Dedifferentiated amniotic fluid mesenchymal stem cell (primary cell): ENCODE measurements at regions not wholly inside any gene's neighbourhood (a gene's known extent, or its start where the extent isn't known, plus 50 kb on each side); places are given as distances from the start of the nearest gene placed in this dataset.
"Not testable (repeated sequence)": the region's sequence is repeated elsewhere in the genome, so short reads cannot be mapped to it uniquely, and the experiment has no call there.

Source experiments
- DNase-seq: peaks from one replicate; pipeline ENCODE4 v3.0.0-alpha.2; 2016; ENCODE audit errors: extremely low spot score

GRCh38 chr7:6938284-6938683 is 112.2 kb upstream of the CCZ1B start:
- not testable (repeated sequence) for DNase-seq

GRCh38 chr7:6939126-6939525 is 113.1 kb upstream of the CCZ1B start:
- DNase-seq, result not testable (repeated sequence)

GRCh38 chr7:6939896-6940295 is 113.8 kb upstream of the CCZ1B start:
- not testable (repeated sequence) for DNase-seq

GRCh38 chr7:6946873-6947272 is 120.8 kb upstream of the CCZ1B start:
- not testable (repeated sequence) for DNase-seq

DNA sequence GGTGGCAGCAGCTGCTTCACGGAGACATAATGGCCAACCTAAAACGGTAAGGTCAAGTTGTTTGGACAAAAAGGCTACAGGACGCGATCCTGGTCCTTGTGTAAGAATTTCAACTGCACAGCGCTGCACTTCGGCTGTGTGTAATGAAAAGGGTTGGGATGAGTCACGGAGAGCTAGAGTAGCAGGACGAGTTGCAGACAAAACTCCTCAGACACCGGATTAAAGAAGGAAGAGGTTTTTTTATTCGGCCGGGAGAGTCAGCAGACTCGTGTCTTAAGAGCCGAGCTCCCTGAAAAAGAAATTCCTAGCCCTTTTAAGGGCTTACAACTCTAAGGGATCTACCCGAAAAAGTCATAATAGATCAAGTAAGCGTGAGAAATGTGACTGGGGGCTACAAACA is 124.2 kb upstream of the CCZ1B start:
- DNase-seq, result not testable (repeated sequence)

GRCh38 chr7:6951553-6951952 is 125.5 kb upstream of the CCZ1B start:
- DNase-seq, result not testable (repeated sequence)

GRCh38 chr7:6953138-6953797 is 127.2 kb upstream of the CCZ1B start:
- not testable (repeated sequence) for DNase-seq

GRCh38 chr7:6953798-6954181 is 127.7 kb upstream of the CCZ1B start:
- DNase-seq, result not testable (repeated sequence)

GRCh38 chr7:6955385-6955784 is 129.3 kb upstream of the CCZ1B start:
- not testable (repeated sequence) for DNase-seq

- not testable (repeated sequence) for DNase-seq
Observed at GRCh38 chr7:6955990-6956566, 130.0 kb upstream of the CCZ1B start.

- not testable (repeated sequence) for DNase-seq
Observed at GRCh38 chr7:6958371-6958770, 132.3 kb upstream of the CCZ1B start.

GRCh38 chr7:6959942-6960341 is 133.9 kb upstream of the CCZ1B start:
- not testable (repeated sequence) for DNase-seq

DNA sequence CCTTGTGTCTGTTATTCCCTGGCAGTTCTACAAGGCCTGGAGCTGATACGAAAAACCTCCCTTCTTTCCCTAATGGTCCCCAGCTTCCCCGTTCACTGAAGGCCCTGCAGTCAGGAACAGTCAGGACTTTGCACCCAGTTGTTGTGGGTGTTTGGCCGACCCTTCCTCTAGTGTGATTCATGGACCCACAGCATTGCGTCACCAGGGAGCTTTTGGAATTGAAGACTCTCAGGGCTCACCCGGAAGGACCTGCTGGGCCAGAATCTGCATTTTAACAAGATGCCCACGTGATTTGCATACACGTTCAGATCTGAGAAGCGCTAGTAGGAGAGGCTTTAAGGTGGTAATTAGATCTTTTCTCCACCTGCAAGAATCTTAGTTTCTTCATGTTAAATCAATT is 136.8 kb upstream of the CCZ1B start:
- not testable (repeated sequence) for DNase-seq

- DNase-seq, result not testable (repeated sequence)
Observed at GRCh38 chr7:6965051-6965450, 139.0 kb upstream of the CCZ1B start.

- not testable (repeated sequence) for DNase-seq
Observed at GRCh38 chr7:6970180-6970579, 144.1 kb upstream of the CCZ1B start.

DNA sequence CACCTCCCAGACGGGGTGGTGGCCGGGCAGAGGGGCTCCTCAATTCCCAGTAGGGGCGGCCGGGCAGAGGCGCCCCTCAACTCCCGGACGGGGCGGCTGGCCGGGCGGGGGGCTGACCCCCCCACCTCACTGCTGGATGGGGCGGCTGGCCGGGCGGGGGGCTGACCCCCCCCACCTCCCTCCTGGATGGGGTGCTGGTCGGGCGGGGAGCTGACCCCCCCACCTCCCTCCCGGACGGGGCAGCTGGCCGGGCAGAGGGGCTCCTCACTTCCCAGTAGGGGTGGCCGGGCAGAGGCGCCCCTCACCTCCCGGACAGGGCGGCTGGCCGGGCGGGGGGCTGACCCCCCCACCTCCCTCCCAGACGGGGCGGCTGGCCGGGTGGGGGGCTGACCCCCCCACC is 148.8 kb upstream of the CCZ1B start:
- not testable (repeated sequence) for DNase-seq

GRCh38 chr7:6975346-6975745 is 149.3 kb upstream of the CCZ1B start:
- DNase-seq, result not testable (repeated sequence)

DNA sequence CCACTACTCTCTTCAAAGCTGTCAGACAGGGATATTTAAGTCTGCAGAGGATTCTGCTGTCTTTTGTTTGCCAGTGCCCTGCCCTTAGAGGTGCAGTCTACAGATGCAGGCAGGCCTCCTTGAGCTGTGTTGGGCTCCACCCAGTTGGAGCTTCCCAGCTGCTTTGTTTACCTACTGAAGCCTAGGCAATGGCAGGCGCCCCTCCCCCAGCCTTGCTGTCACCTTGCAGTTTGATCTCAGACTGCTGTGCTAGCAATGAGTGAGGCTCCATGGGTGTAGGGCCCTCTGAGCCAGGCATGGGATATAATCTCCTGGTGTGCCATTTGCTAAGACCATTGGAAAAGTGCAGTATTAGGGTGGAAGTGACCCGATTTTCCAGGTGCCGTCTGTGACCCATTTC is 151.3 kb upstream of the CCZ1B start:
- not testable (repeated sequence) for DNase-seq

DNA sequence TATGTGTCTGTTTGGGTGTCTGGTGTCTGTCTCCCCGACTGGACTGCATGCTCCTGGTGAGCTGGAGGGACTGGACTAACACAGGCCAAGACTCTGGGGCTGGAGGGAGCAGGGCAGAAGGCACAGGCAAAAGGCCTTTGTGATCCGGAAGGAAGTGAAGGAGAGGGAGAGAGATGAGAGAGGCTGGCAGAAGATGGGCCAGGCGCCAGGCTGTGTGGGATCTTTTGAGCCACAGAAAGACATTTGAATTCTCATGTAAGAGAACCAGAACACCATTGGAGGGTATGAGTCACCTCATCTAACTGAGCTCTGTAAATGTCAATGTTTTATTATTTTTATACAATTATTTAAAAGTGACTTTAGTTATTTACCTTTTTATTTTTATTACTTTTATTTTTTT is 152.3 kb upstream of the CCZ1B start:
- not testable (repeated sequence) for DNase-seq

- DNase-seq, result not testable (repeated sequence)
Observed at GRCh38 chr7:6979456-6979855, 153.4 kb upstream of the CCZ1B start.

DNA sequence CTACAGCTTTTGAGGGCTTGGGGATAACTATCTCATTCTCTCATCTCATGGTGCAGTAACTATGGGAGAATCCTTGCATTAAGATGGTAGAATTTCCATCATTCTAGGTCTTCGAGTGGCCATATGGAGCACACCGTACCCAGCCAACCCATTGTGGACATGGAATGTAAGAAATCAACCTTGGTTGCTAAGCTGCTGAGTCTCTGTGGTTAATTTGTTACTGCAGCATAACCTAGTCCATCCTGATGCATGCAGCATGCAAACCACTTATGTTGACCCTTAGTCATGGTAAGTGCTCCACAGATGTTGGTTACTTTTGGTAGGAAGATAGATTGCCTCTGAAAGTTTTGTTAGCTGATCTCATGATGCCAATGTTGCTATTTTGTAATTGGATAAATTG is 156.3 kb upstream of the CCZ1B start:
- DNase-seq, result not testable (repeated sequence)

DNA sequence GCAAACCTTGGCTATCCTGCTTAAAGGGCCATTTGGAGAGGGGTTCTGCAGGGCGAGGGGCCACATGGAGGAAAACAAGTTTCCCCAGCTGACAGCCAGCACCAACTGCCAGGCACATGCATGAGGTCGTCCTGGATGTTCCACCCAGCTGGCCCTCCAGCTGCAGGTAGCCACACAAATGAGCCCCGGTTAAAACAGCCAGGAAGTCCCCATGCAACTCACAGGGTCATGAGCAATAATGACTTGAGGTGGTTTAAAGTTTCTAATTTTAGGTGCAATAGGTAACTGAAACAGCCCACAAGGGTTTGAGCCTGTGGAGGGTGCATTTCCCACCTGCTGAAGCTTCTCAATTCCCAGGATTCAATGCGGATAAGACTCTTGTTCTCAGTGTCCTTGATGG is 160.8 kb upstream of the CCZ1B start:
- not testable (repeated sequence) for DNase-seq

- not testable (repeated sequence) for DNase-seq
Observed at GRCh38 chr7:6988608-6989007, 162.5 kb upstream of the CCZ1B start.
